HG03378 (cell line): ENCODE measurements at regions not wholly inside any gene's neighbourhood (a gene's known extent, or its start where the extent isn't known, plus 50 kb on each side); places are given as distances from the start of the nearest gene placed in this dataset.
"Not testable (repeated sequence)": the region's sequence is repeated elsewhere in the genome, so short reads cannot be mapped to it uniquely, and the experiment has no call there.

Experiments used
- ATAC-seq: cut with Tn5 transposase; IDR thresholded peaks from one replicate; pipeline ENCODE4 v1.9.1; 2021; ENCODE audit warnings: mild to moderate bottlenecking, moderate library complexity; ENCODE audit not compliant: unreplicated experiment

DNA sequence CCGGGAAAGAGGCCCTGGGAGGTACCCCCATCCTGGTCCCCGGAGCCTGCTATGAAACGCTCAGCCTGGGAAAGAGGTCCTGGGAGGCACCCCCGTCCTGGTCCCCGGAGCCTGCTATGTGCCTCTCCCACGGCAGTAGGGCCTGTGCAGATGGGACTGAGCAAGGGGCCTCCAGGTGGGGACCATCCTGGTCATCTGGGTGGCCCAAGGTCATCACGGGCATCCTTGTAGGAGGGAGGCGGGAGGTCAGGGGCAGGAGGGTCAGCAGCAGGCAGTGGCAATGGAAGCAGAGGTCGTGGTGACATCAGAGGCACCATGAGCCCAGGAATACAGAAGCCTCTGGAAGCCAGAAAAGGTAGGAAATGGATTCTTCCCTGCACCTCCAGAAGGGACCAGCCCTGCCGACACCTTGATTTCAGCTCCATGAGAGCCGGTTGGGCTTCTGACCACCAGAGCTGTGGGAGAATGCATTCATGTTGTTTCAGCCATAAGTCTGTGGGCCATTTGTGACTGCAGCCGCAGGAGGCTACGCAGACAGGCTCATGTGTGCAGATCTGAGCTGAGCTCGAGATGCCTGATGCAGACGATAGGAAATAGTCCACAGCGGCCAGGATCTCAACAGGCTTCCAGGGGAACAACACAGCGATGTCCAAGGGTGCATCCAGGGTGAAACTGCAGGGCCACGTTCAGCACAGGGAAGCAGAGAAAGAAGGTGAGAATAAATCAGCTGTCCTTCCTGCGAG lies 190.7 kb downstream of the LAT start:
- not testable (repeated sequence) for ATAC-seq

DNA sequence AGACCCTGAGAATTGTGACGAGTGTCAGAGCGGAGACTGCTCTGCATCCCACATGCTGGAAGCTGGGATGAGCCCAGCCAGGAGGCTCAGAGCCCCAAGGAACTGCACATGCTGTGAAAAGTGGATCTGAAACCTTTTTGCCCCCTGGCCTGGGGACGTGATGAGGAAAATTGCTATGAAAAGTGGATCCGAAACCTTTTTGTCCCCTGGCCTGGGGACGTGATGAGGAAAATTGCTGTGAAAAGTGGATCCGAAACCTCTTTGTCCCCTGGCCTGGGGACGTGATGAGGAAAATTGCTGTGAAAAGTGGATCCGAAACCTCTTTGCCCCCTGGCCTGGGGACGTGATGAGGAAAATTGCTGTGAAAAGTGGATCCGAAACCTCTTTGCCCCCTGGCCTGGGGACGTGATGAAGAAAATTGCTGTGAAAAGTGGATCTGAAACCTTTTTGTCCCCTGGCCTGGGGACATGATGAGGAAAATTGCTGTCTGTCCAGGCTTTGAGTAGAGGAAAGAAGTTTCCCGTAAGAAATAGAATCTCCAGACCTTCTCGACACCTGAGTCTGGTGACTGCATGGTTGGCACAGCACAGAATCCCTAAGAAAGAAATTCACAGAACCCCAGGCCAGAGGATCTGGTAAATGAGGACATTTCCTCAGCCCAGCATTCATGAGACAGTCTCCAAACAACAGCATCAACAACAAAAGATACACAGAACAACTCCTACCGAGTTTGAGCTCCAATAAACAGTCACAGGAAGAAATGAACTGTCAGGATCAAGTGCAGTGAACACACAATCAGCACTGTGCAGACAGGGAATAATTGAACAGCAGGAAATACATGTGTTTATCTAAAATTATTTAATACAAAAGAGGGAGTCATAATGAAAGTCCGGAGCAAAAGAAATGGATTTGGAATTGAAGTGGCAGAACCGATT lies 188.8 kb downstream of the LAT start:
- not testable (repeated sequence) for ATAC-seq

DNA sequence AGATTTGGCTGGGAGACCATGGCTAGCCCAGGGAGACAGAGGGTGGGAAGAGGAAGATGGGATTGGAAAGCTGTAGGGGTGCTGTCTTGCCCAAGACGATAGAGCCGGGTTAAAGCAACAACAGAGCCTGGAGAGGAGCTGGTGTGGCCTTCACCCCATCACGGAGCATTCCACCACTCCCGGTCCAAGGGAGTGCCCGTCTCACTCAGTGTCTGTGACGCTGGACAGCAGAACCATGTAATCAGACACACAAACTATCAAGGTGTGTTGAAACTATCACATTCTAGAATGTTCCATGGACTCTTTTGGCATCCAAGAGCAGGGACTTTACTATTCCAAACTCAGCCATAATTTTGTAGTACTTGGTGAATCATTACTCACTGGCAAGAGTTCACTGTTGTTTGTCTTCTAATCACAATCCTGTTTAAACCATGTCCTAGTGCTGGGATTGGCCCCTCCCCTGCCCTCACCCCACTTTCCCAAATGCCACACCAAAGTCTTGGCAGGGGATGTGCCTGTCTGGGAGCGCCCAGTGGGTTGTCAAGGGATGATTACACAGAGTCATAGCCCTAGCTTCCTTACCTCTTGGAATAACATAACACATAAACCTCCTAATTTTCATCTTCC lies 187.4 kb downstream of the LAT start:
- not testable (repeated sequence) for ATAC-seq

DNA sequence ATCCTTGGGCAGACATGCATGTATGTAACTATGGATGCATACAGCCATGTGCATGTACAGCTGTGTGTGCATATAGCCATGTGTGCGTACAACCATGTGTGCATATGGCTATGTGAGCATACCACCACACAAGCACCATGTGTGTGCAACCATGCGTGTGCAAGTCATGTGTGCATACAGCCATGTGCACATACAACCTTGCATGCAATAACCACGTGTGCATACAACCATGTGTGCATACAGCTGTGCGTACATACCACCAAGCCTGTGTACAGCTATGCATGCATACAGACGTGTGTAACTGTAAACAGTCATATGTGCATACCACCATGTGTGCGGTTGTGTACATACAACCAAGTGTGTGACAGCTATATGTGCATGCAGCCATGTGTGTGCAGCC lies 186.4 kb downstream of the LAT start:
- ATAC-seq = not testable (repeated sequence)

GRCh38 chr16:29170393-29171119 lies 185.7 kb downstream of the LAT start:
- not testable (repeated sequence) for ATAC-seq

GRCh38 chr16:29169295-29169994 lies 184.6 kb downstream of the LAT start:
- ATAC-seq = not testable (repeated sequence)

- ATAC-seq = not testable (repeated sequence)
Observed at GRCh38 chr16:29168515-29169259, 183.8 kb downstream of the LAT start.

DNA sequence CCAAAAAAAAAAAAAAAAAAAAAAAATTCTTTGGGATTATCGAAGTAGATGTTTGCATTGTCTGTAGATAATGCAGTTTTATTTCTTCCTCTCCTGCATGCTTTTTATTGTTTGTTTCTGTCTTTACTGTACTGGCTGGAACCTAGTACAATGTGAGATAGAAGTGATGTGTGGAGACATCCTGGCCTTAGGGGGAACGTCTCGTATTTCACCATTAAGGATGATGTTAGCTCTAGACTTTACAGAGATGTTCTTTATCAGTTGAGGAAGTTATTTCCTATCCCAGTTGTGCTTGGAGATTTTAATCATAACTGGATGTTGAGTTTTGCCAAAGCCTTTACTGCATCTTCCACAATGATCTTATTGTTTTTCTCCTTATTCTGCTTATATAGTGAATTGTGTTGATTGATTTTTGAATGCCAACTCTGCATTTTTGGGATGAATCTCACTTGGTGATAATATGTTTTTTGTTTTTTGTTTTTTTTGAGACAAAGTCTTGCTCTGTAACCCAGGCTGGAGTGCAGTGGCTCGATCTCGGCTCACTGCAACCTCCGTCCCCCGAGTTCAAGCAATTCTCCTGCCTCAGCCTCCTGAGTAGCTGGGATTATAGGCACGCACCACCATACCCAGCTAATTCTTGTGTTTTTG lies 179.7 kb downstream of the LAT start:
- not testable (repeated sequence) for ATAC-seq

- not testable (repeated sequence) for ATAC-seq
Observed at GRCh38 chr16:29160171-29160570, 175.3 kb downstream of the LAT start.

GRCh38 chr16:29159603-29160002 lies 174.8 kb downstream of the LAT start:
- ATAC-seq = not testable (repeated sequence)

DNA sequence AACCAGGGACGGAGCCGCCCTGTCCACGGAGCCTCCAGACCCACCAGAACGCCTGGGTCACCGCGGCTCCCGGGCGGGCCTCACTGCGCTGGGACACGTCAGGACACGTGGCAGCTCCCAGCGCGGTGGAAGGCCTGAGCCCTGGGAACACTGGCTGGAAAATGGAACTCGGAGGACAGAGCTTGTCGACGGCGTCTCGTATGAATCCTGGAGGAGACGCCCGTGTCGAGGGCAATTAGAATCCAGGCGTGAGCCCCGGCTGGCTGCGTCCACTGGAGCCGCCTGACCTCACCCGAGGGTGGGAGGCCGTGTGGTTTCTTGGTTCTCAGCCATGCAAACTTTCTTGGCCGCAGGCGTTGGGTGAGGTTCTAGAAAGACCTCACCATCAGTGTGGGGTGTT lies 173.9 kb downstream of the LAT start:
- no peak for ATAC-seq

- not testable (repeated sequence) for ATAC-seq
Observed at GRCh38 chr16:29158031-29158784, 173.4 kb downstream of the LAT start.

GRCh38 chr16:29157051-29157923 lies 172.4 kb downstream of the LAT start:
- ATAC-seq = not testable (repeated sequence)

GRCh38 chr16:29156511-29156910 lies 171.7 kb downstream of the LAT start:
- ATAC-seq = no peak

DNA sequence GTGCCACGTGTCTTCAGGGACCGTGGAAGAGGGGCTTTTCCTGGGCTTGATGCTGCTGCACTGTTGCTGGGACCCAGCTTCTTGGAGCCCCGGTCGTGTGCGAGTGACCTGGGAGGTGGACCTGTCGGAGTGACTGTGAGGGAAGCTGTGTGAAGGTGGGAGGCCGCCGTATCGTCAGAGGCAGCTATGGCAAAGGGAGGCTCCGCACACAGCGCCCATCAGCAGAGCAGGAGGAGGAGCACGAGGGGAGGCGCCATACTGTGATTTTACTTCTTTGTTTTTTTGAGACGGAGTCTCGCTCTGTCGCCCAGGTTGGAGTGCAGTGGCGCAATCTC lies 171.0 kb downstream of the LAT start:
- ATAC-seq = not testable (repeated sequence)

- ATAC-seq = not testable (repeated sequence)
Observed at GRCh38 chr16:29155131-29155865, 170.4 kb downstream of the LAT start.
